ENCODE measurements at regions not wholly inside any gene's neighbourhood (a gene's known extent, or its start where the extent isn't known, plus 50 kb on each side); places are given as distances from the start of the nearest gene placed in this dataset.
A peak's percentile ranks its signal among the peaks of the same experiment; 100 is the strongest.

GRCh38 chr19:13665125-13665905, 99.0 kb upstream of the MRI1 start:
- DNase-seq = peak; percentile 75 to 77
- H3K36me3 ChIP-seq (ENCODE audit: control insufficient read depth, insufficient read depth, low read length) = no peaks in the 10 kb centered on the region
- no CpG with 5 or more reads among the region's 12 CpGs for WGBS (ENCODE audit: insufficient coverage, low lambda C conversion rate)
- no peak overlapping the region for H3K27ac ChIP-seq (ENCODE audit: low read length)
- H3K4me1 ChIP-seq (ENCODE audit: control insufficient read depth, insufficient read depth, low read length) = no peaks in the 10 kb centered on the region
- H3K4me3 ChIP-seq (ENCODE audit: low read length) = no peak overlapping the region
- H3K27me3 ChIP-seq (ENCODE audit: control insufficient read depth, insufficient read depth, low read length) = no peaks in the 10 kb centered on the region
- H3K9me3 ChIP-seq (ENCODE audit: control insufficient read depth, low read depth, low read length) = no peaks in the 10 kb centered on the region

- Histone ChIP-seq H3K27me3 (ENCODE audit: control insufficient read depth, insufficient read depth, low read length) (no peaks in the 10 kb centered on the region), H3K4me1 (ENCODE audit: control insufficient read depth, insufficient read depth, low read length) (no peaks in the 10 kb centered on the region), H3K9me3 (ENCODE audit: control insufficient read depth, low read depth, low read length) (no peaks in the 10 kb centered on the region), H3K27ac (ENCODE audit: low read length) (no peak overlapping the region), H3K4me3 (ENCODE audit: low read length) (no peak overlapping the region), H3K36me3 (ENCODE audit: control insufficient read depth, insufficient read depth, low read length) (no peaks in the 10 kb centered on the region)
- DNase-seq = no peak
- 100% methylated on average over 1 of the region's 5 CpGs for WGBS (ENCODE audit: insufficient coverage, low lambda C conversion rate)
Measured at GRCh38 chr19:13652810-13653590, 111.3 kb upstream of the MRI1 start.

GRCh38 chr19:13646758-13647157, 117.6 kb upstream of the MRI1 start:
- WGBS (ENCODE audit: insufficient coverage, low lambda C conversion rate) = no CpG with 5 or more reads among the region's 7 CpGs
- Histone ChIP-seq H3K36me3 (ENCODE audit: control insufficient read depth, insufficient read depth, low read length) (no peaks in the 10 kb centered on the region), H3K4me1 (ENCODE audit: control insufficient read depth, insufficient read depth, low read length) (no peaks in the 10 kb centered on the region), H3K27me3 (ENCODE audit: control insufficient read depth, insufficient read depth, low read length) (no peaks in the 10 kb centered on the region), H3K9me3 (ENCODE audit: control insufficient read depth, low read depth, low read length) (no peaks in the 10 kb centered on the region), H3K27ac (ENCODE audit: low read length) (no peak overlapping the region), H3K4me3 (ENCODE audit: low read length) (no peak overlapping the region)
- no peak for DNase-seq

GRCh38 chr19:13644645-13645044, 119.7 kb upstream of the MRI1 start:
- no peak overlapping the region for H3K27ac ChIP-seq (ENCODE audit: low read length)
- no peaks in the 10 kb centered on the region for H3K27me3 ChIP-seq (ENCODE audit: control insufficient read depth, insufficient read depth, low read length)
- no peak for DNase-seq
- H3K36me3 ChIP-seq (ENCODE audit: control insufficient read depth, insufficient read depth, low read length) = no peaks in the 10 kb centered on the region
- H3K4me1 ChIP-seq (ENCODE audit: control insufficient read depth, insufficient read depth, low read length) = no peaks in the 10 kb centered on the region
- WGBS (ENCODE audit: insufficient coverage, low lambda C conversion rate) = no CpG with 5 or more reads among the region's 3 CpGs
- no peak overlapping the region for H3K4me3 ChIP-seq (ENCODE audit: low read length)
- H3K9me3 ChIP-seq (ENCODE audit: control insufficient read depth, low read depth, low read length) = no peaks in the 10 kb centered on the region

- H3K9me3 ChIP-seq (ENCODE audit: control insufficient read depth, low read depth, low read length) = no peaks in the 10 kb centered on the region
- no CpG with 5 or more reads among the region's 1 CpG for WGBS (ENCODE audit: insufficient coverage, low lambda C conversion rate)
- no peaks in the 10 kb centered on the region for H3K4me1 ChIP-seq (ENCODE audit: control insufficient read depth, insufficient read depth, low read length)
- H3K36me3 ChIP-seq (ENCODE audit: control insufficient read depth, insufficient read depth, low read length) = no peaks in the 10 kb centered on the region
- DNase-seq = no peak
- no peaks in the 10 kb centered on the region for H3K27me3 ChIP-seq (ENCODE audit: control insufficient read depth, insufficient read depth, low read length)
- H3K27ac ChIP-seq (ENCODE audit: low read length) = no peak overlapping the region
- H3K4me3 ChIP-seq (ENCODE audit: low read length) = no peak overlapping the region
Measured at GRCh38 chr19:13640611-13641010, 123.7 kb upstream of the MRI1 start.

- H3K4me3 ChIP-seq (ENCODE audit: low read length) = no peak overlapping the region
- H3K36me3 ChIP-seq (ENCODE audit: control insufficient read depth, insufficient read depth, low read length) = no peaks in the 10 kb centered on the region
- H3K9me3 ChIP-seq (ENCODE audit: control insufficient read depth, low read depth, low read length) = no peaks in the 10 kb centered on the region
- DNase-seq = no peak
- H3K4me1 ChIP-seq (ENCODE audit: control insufficient read depth, insufficient read depth, low read length) = no peaks in the 10 kb centered on the region
- WGBS (ENCODE audit: insufficient coverage, low lambda C conversion rate) = 43% methylated on average over 4 of the region's 7 CpGs
- H3K27ac ChIP-seq (ENCODE audit: low read length) = no peak overlapping the region
- H3K27me3 ChIP-seq (ENCODE audit: control insufficient read depth, insufficient read depth, low read length) = no peaks in the 10 kb centered on the region
Measured at GRCh38 chr19:13639342-13639929, 124.9 kb upstream of the MRI1 start.

GRCh38 chr19:13637664-13638063, 126.7 kb upstream of the MRI1 start:
- H3K27me3 ChIP-seq (ENCODE audit: control insufficient read depth, insufficient read depth, low read length) = no peaks in the 10 kb centered on the region
- H3K4me3 ChIP-seq (ENCODE audit: low read length) = no peak overlapping the region
- H3K9me3 ChIP-seq (ENCODE audit: control insufficient read depth, low read depth, low read length) = no peaks in the 10 kb centered on the region
- no peaks in the 10 kb centered on the region for H3K36me3 ChIP-seq (ENCODE audit: control insufficient read depth, insufficient read depth, low read length)
- no peak overlapping the region for H3K27ac ChIP-seq (ENCODE audit: low read length)
- DNase-seq = no peak
- H3K4me1 ChIP-seq (ENCODE audit: control insufficient read depth, insufficient read depth, low read length) = peaks cover 2% of the 10 kb centered on the region
- whole genome bisulfite sequencing (ENCODE audit: insufficient coverage, low lambda C conversion rate) = 67% methylated on average over 1 of the region's 6 CpGs

- Histone ChIP-seq H3K9me3 (ENCODE audit: control insufficient read depth, low read depth, low read length) (no peaks in the 10 kb centered on the region), H3K27me3 (ENCODE audit: control insufficient read depth, insufficient read depth, low read length) (no peaks in the 10 kb centered on the region), H3K36me3 (ENCODE audit: control insufficient read depth, insufficient read depth, low read length) (no peaks in the 10 kb centered on the region), H3K4me1 (ENCODE audit: control insufficient read depth, insufficient read depth, low read length) (peaks cover 4% of the 10 kb centered on the region), H3K4me3 (ENCODE audit: low read length) (no peak overlapping the region), H3K27ac (ENCODE audit: low read length) (no peak overlapping the region)
- DNase-seq = no peak
- no CpG with 5 or more reads among the region's 6 CpGs for WGBS (ENCODE audit: insufficient coverage, low lambda C conversion rate)
Measured at GRCh38 chr19:13634658-13635057, 128.4 kb upstream of the CACNA1A start.

- Histone ChIP-seq H3K9me3 (ENCODE audit: control insufficient read depth, low read depth, low read length) (no peaks in the 10 kb centered on the region), H3K4me1 (ENCODE audit: control insufficient read depth, insufficient read depth, low read length) (peaks cover 4% of the 10 kb centered on the region), H3K4me3 (ENCODE audit: low read length) (no peak overlapping the region), H3K36me3 (ENCODE audit: control insufficient read depth, insufficient read depth, low read length) (no peaks in the 10 kb centered on the region), H3K27ac (ENCODE audit: low read length) (peak overlapping the region; percentile 41), H3K27me3 (ENCODE audit: control insufficient read depth, insufficient read depth, low read length) (no peaks in the 10 kb centered on the region)
- no peak for DNase-seq
- 57% methylated on average over 1 of the region's 1 CpG for WGBS (ENCODE audit: insufficient coverage, low lambda C conversion rate)
Measured at GRCh38 chr19:13633522-13633922, 127.2 kb upstream of the CACNA1A start.

- H3K27me3 ChIP-seq (ENCODE audit: control insufficient read depth, insufficient read depth, low read length) = no peaks in the 10 kb centered on the region
- H3K4me1 ChIP-seq (ENCODE audit: control insufficient read depth, insufficient read depth, low read length) = peaks cover 4% of the 10 kb centered on the region
- H3K36me3 ChIP-seq (ENCODE audit: control insufficient read depth, insufficient read depth, low read length) = no peaks in the 10 kb centered on the region
- no peaks in the 10 kb centered on the region for H3K9me3 ChIP-seq (ENCODE audit: control insufficient read depth, low read depth, low read length)
- H3K4me3 ChIP-seq (ENCODE audit: low read length) = no peak overlapping the region
- H3K27ac ChIP-seq (ENCODE audit: low read length) = peak overlapping the region; percentile 59
- no CpG with 5 or more reads among the region's 6 CpGs for WGBS (ENCODE audit: insufficient coverage, low lambda C conversion rate)
- peak; percentile 77 to 91 for DNase-seq
Measured at GRCh38 chr19:13633109-13633508, 126.8 kb upstream of the CACNA1A start.

Data from large intestine (tissue), 3 donors.